ENCODE measurements at regions not wholly inside any gene's neighbourhood (a gene's known extent, or its start where the extent isn't known, plus 50 kb on each side); places are given as distances from the start of the nearest gene placed in this dataset.

GRCh38 chr1:63010913-63011660, 227.2 kb downstream of the ATG4C start:
- no peak for TF ChIP-seq POLR2A (IDR thresholded peaks at IDR 0.05; ENCODE audit: low read depth, low read length)
- no peak for TF ChIP-seq POLR2AphosphoS5 (IDR thresholded peaks at IDR 0.05; ENCODE audit: low read depth, low read length)
- no peak for TF ChIP-seq TAF1 (IDR thresholded peaks at IDR 0.05; ENCODE audit: low read depth, low read length)
- TF ChIP-seq SPI1 (IDR thresholded peaks at IDR 0.05; ENCODE audit: low read depth, low read length): no peak
- TF ChIP-seq POU2F2 (IDR thresholded peaks at IDR 0.05; ENCODE audit: low read depth, low read length): no peak

All from GM12891 (cell line).